IMR-90 (cell line): ENCODE measurements at regions not wholly inside any gene's neighbourhood (a gene's known extent, or its start where the extent isn't known, plus 50 kb on each side); places are given as distances from the start of the nearest gene placed in this dataset.

Source experiments
- CEBPB ChIP-seq: IDR thresholded peaks from 2 replicates; pipeline ENCODE4 v1.6.1; 2012; ENCODE audit warnings: low read depth, low read length, improper control_type of control experiment
- CHD1 ChIP-seq: IDR thresholded peaks from 2 replicates; pipeline ENCODE4 v1.6.1; 2012; ENCODE audit warnings: low read depth, low read length, improper control_type of control experiment
- MAFK ChIP-seq: IDR thresholded peaks from 2 replicates; pipeline ENCODE4 v1.6.1; 2012; ENCODE audit warnings: low read depth, low read length, improper control_type of control experiment
- MAZ ChIP-seq: IDR thresholded peaks from 2 replicates; pipeline ENCODE4 v1.6.1; 2012; ENCODE audit warnings: low read depth, mild to moderate bottlenecking, low read length, improper control_type of control experiment, moderate library complexity, borderline replicate concordance
- MXI1 ChIP-seq: IDR thresholded peaks from 2 replicates; pipeline ENCODE4 v1.6.1; 2012; ENCODE audit warnings: low read depth, mild to moderate bottlenecking, low read length, moderate library complexity, borderline replicate concordance
- POLR2A ChIP-seq: IDR thresholded peaks from 2 replicates; pipeline ENCODE4 v1.6.1; 2012; ENCODE audit warnings: mild to moderate bottlenecking, low read depth, low read length
- RAD21 ChIP-seq: IDR thresholded peaks from 2 replicates; pipeline ENCODE4 v1.6.1; 2012; ENCODE audit warnings: low read length, improper control_type of control experiment
- RCOR1 ChIP-seq: IDR thresholded peaks from 2 replicates; pipeline ENCODE4 v1.6.1; 2012; ENCODE audit warnings: mild to moderate bottlenecking, low read length, improper control_type of control experiment; ENCODE audit not compliant: insufficient replicate concordance
- RFX5 ChIP-seq: IDR thresholded peaks from 2 replicates; pipeline ENCODE4 v1.8.0; 2012; ENCODE audit warnings: low read depth, mild to moderate bottlenecking, low read length, moderate library complexity
- SMC3 ChIP-seq: fragments of 150-350 bp; IDR thresholded peaks from 2 replicates; pipeline ENCODE4 v1.6.1; 2016; ENCODE audit warnings: low read depth, mild to moderate bottlenecking, antibody characterized with exemption, low read length, moderate library complexity
- USF2 ChIP-seq: fragments of 150-350 bp; IDR thresholded peaks from 2 replicates; pipeline ENCODE4 v1.6.1; 2017; ENCODE audit warnings: mild to moderate bottlenecking, antibody characterized with exemption, low read length, low read depth
- TF ChIP-seq, protein P1 (sequence below): conservative IDR thresholded peaks from 2 replicates; pipeline ENCODE4 v1.5.1; 2012; ENCODE audit warnings: mild to moderate bottlenecking, low read depth, low read length, improper control_type of control experiment
- TF ChIP-seq, protein P2 (sequence below): fragments of 150-350 bp; IDR thresholded peaks from 2 replicates; pipeline ENCODE4 v1.6.1; 2016; ENCODE audit warnings: low read depth, mild to moderate bottlenecking, low read length, moderate library complexity, borderline replicate concordance

- TF ChIP-seq, protein P1, sequence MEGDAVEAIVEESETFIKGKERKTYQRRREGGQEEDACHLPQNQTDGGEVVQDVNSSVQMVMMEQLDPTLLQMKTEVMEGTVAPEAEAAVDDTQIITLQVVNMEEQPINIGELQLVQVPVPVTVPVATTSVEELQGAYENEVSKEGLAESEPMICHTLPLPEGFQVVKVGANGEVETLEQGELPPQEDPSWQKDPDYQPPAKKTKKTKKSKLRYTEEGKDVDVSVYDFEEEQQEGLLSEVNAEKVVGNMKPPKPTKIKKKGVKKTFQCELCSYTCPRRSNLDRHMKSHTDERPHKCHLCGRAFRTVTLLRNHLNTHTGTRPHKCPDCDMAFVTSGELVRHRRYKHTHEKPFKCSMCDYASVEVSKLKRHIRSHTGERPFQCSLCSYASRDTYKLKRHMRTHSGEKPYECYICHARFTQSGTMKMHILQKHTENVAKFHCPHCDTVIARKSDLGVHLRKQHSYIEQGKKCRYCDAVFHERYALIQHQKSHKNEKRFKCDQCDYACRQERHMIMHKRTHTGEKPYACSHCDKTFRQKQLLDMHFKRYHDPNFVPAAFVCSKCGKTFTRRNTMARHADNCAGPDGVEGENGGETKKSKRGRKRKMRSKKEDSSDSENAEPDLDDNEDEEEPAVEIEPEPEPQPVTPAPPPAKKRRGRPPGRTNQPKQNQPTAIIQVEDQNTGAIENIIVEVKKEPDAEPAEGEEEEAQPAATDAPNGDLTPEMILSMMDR: no peak
- TF ChIP-seq MXI1 (no peak), POLR2A (no peak), RAD21 (no peak), MAFK (no peak), CEBPB (no peak), SMC3 (no peak), USF2 (no peak), RCOR1 (no peak), RFX5 (no peak), CHD1 (no peak), MAZ (no peak)
- TF ChIP-seq, protein P2, sequence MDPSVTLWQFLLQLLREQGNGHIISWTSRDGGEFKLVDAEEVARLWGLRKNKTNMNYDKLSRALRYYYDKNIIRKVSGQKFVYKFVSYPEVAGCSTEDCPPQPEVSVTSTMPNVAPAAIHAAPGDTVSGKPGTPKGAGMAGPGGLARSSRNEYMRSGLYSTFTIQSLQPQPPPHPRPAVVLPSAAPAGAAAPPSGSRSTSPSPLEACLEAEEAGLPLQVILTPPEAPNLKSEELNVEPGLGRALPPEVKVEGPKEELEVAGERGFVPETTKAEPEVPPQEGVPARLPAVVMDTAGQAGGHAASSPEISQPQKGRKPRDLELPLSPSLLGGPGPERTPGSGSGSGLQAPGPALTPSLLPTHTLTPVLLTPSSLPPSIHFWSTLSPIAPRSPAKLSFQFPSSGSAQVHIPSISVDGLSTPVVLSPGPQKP: no peak
Observed at GRCh38 chr14:106201376-106201775, 675.0 kb downstream of the TMEM121 start.
